Fibroblast of lung (primary cell): ENCODE measurements at regions not wholly inside any gene's neighbourhood (a gene's known extent, or its start where the extent isn't known, plus 50 kb on each side); places are given as distances from the start of the nearest gene placed in this dataset.

Experiments used
- DNase-seq, 2 donors: peaks; one replicate each; pipeline versions ENCODE4 v3.0.0 to v3.0.0-alpha.2; 2010; ENCODE audit warnings: low read depth in 2 of 2
- H2AFZ ChIP-seq: 2 replicates; pipeline ENCODE4 v1.5.1; 2012; ENCODE audit warnings: low read length, control low read depth, inconsistent platforms
- H3K27ac ChIP-seq: 2 replicates; pipeline ENCODE4 v1.5.1; 2011; ENCODE audit warnings: low read length, control low read depth; ENCODE audit not compliant: insufficient read depth
- H3K27me3 ChIP-seq: 2 replicates; pipeline ENCODE4 v1.5.1; 2011; ENCODE audit warnings: mild to moderate bottlenecking, low read length; ENCODE audit not compliant: control insufficient read depth, insufficient read depth
- H3K36me3 ChIP-seq: 2 replicates; pipeline ENCODE4 v1.5.1; 2011; ENCODE audit warnings: low read length; ENCODE audit not compliant: control insufficient read depth, insufficient read depth
- H3K4me1 ChIP-seq: 2 replicates; pipeline ENCODE4 v1.5.1; 2011; ENCODE audit warnings: low read length; ENCODE audit not compliant: control insufficient read depth, insufficient read depth; ENCODE audit errors: extremely low read depth
- H3K4me2 ChIP-seq: 2 replicates; pipeline ENCODE4 v1.5.1; 2011; ENCODE audit warnings: low read length, control low read depth; ENCODE audit not compliant: insufficient read depth; ENCODE audit errors: extremely low read depth
- H3K4me3 ChIP-seq, 4 experiments: fragments of 200-600 bp in 1 of 4; sonication (generic) in 1 of 4; replicated peaks in 1 of 4; 2 replicates each; pipeline ENCODE4 v1.5.1; 2011 to 2016; ENCODE audit warnings: low read length in 4 of 4, low read depth in 3 of 4, mild to moderate bottlenecking in 3 of 4, control low read depth in 2 of 4, inconsistent platforms in 1 of 4, mixed read lengths in 1 of 4; ENCODE audit not compliant: insufficient read depth in 1 of 4; ENCODE audit errors: control extremely low read depth in 1 of 4
- H3K79me2 ChIP-seq: 2 replicates; pipeline ENCODE4 v1.5.1; 2012; ENCODE audit warnings: mild to moderate bottlenecking, low read length, inconsistent platforms; ENCODE audit not compliant: control insufficient read depth, insufficient read depth
- H3K9ac ChIP-seq: 2 replicates; pipeline ENCODE4 v1.5.1; 2011; ENCODE audit warnings: mild to moderate bottlenecking, low read length, control low read depth; ENCODE audit not compliant: insufficient read depth
- H3K9me3 ChIP-seq: 2 replicates; pipeline ENCODE4 v1.5.1; 2012; ENCODE audit warnings: low read depth, low read length; ENCODE audit not compliant: control insufficient read depth, insufficient read depth
- H4K20me1 ChIP-seq: 2 replicates; pipeline ENCODE4 v1.5.1; 2011; ENCODE audit warnings: low read length; ENCODE audit not compliant: control insufficient read depth, insufficient read depth; ENCODE audit errors: extremely low read depth
- EZH2 ChIP-seq: IDR thresholded peaks from 2 replicates; pipeline ENCODE4 v1.5.1; 2012; ENCODE audit warnings: low read length, control low read depth, mild to moderate bottlenecking; ENCODE audit errors: missing control alignments
- TF ChIP-seq, protein P1 (sequence below), 2 donors: IDR thresholded peaks in 1 of 2; conservative IDR thresholded peaks in 1 of 2; 1 replicate in 1 of 2; 2 replicates in 1 of 2; pipeline ENCODE4 v1.5.1; 2011 to 2012; ENCODE audit warnings: low read length in 2 of 2, control low read depth in 1 of 2, inconsistent platforms in 1 of 2, low read depth in 1 of 2, mild to moderate bottlenecking in 1 of 2

DNA sequence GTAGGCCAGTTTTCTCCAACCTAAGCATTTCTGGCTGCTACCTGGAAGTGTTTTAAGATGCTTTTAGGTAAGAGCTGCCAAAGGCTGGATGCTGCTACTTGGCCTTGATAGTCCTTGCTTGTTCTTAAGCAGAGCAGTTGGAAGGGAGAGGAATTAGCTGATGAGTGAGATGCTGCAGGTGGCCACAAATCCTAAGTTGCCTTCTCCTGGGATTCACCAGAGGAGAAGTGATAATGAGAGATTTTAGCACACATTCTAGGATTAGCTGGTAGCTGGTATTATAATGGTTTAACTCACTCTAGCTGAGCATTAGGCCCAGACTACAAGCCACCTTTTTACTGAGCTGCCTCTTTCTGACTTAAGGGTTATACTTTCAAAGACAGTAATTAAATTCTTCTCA lies 442.9 kb upstream of the RAG2 start:
- no peak overlapping the region for H3K27ac ChIP-seq
- no peaks in the 10 kb centered on the region for H4K20me1 ChIP-seq
- no peaks in the 10 kb centered on the region for H3K4me1 ChIP-seq
- no peaks in the 10 kb centered on the region for H3K9me3 ChIP-seq
- no peak overlapping the region for H3K4me3 ChIP-seq
- TF ChIP-seq EZH2 = no peak
- TF ChIP-seq, protein P1, sequence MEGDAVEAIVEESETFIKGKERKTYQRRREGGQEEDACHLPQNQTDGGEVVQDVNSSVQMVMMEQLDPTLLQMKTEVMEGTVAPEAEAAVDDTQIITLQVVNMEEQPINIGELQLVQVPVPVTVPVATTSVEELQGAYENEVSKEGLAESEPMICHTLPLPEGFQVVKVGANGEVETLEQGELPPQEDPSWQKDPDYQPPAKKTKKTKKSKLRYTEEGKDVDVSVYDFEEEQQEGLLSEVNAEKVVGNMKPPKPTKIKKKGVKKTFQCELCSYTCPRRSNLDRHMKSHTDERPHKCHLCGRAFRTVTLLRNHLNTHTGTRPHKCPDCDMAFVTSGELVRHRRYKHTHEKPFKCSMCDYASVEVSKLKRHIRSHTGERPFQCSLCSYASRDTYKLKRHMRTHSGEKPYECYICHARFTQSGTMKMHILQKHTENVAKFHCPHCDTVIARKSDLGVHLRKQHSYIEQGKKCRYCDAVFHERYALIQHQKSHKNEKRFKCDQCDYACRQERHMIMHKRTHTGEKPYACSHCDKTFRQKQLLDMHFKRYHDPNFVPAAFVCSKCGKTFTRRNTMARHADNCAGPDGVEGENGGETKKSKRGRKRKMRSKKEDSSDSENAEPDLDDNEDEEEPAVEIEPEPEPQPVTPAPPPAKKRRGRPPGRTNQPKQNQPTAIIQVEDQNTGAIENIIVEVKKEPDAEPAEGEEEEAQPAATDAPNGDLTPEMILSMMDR (conservative IDR thresholded peaks at IDR 0.05 in 1 of 2, IDR thresholded peaks at IDR 0.05 in 1 of 2; ENCODE audit: low read depth in 1 of 2, low read length in 2 of 2) = no peak
- H3K4me2 ChIP-seq = no peak overlapping the region
- no peak overlapping the region for H3K9ac ChIP-seq
- H3K27me3 ChIP-seq = no peaks in the 10 kb centered on the region
- DNase-seq = no peak
- no peaks in the 10 kb centered on the region for H3K79me2 ChIP-seq
- no peaks in the 10 kb centered on the region for H3K36me3 ChIP-seq
- H2AFZ ChIP-seq = no peak overlapping the region

GRCh38 chr11:37038911-37039310 lies 440.9 kb upstream of the RAG2 start:
- Histone ChIP-seq H3K79me2 (no peaks in the 10 kb centered on the region), H3K9ac (no peak overlapping the region), H3K4me2 (no peak overlapping the region), H3K4me3 (no peak overlapping the region), H3K36me3 (no peaks in the 10 kb centered on the region), H3K27me3 (no peaks in the 10 kb centered on the region), H3K4me1 (no peaks in the 10 kb centered on the region), H3K27ac (no peak overlapping the region), H2AFZ (no peak overlapping the region), H4K20me1 (no peaks in the 10 kb centered on the region), H3K9me3 (no peaks in the 10 kb centered on the region)
- TF ChIP-seq, protein P1 (conservative IDR thresholded peaks at IDR 0.05 in 1 of 2, IDR thresholded peaks at IDR 0.05 in 1 of 2; ENCODE audit: low read depth in 1 of 2, low read length in 2 of 2) = no peak
- no peak for TF ChIP-seq EZH2
- DNase-seq = no peak

- no peak for DNase-seq
- Histone ChIP-seq H4K20me1 (no peaks in the 10 kb centered on the region), H2AFZ (no peak overlapping the region), H3K27ac (no peak overlapping the region), H3K4me3 (no peak overlapping the region), H3K9me3 (no peaks in the 10 kb centered on the region), H3K36me3 (no peaks in the 10 kb centered on the region), H3K9ac (no peak overlapping the region), H3K79me2 (no peaks in the 10 kb centered on the region), H3K4me1 (no peaks in the 10 kb centered on the region), H3K4me2 (no peak overlapping the region), H3K27me3 (no peaks in the 10 kb centered on the region)
- TF ChIP-seq, protein P1 (conservative IDR thresholded peaks at IDR 0.05 in 1 of 2, IDR thresholded peaks at IDR 0.05 in 1 of 2; ENCODE audit: low read depth in 1 of 2, low read length in 2 of 2) = no peak
- no peak for TF ChIP-seq EZH2
Measured at GRCh38 chr11:37026741-37027140, 428.7 kb upstream of the RAG2 start.
